HG02852 (cell line): ENCODE measurements at regions not wholly inside any gene's neighbourhood (a gene's known extent, or its start where the extent isn't known, plus 50 kb on each side); places are given as distances from the start of the nearest gene placed in this dataset.

Experiments used
- ATAC-seq: cut with Tn5 transposase; IDR thresholded peaks from one replicate; pipeline ENCODE4 v1.9.1; 2021; ENCODE audit warnings: mild to moderate bottlenecking, moderate library complexity; ENCODE audit not compliant: unreplicated experiment

DNA sequence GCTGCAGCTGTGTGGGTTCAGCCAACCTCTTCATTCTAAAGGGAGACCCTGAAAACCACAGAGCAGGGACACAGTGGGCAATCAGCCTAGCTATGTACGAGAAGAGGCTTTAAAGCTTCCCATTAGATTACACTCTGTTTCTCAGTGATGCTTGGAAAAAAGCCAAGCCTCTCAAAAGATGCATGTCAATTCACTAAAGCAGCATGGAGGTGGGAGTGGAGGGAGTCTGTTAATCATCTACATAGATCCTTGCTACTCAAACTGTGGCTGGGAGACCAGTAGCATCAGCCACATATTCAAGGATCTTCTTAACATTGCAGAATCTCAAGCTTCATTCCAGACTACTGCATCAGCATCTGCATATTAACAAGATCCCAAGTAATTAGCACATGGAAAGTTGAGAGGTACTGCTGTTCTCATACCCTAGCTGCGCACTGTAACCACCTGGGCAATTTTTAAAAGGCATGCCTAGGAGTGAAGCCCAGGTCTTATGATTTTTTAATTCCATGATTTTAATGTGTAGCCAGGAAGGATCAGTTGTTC lies 305.9 kb downstream of the PMP22 start:
- no peak for ATAC-seq

GRCh38 chr17:14953405-14953804 lies 311.7 kb downstream of the PMP22 start:
- ATAC-seq, result no peak

DNA sequence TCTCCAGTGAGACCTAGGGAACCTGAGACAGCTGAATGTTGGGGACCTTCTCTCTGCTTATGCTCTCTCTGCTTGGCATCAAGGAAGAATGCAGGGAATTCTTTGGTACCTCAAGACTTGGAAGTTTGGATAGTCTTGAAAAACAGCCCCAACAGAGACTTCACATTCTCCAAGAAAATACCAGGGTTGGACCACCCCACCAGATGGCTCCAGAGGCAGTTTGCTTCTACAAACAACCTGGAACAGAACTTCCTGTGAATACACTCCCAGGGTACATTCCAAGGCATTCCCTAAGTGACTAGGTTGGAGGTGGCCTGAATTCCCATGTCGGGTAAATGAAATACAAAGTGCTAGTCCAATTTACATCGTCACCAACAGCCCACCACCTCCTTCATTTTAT lies 314.4 kb downstream of the PMP22 start:
- no peak for ATAC-seq

DNA sequence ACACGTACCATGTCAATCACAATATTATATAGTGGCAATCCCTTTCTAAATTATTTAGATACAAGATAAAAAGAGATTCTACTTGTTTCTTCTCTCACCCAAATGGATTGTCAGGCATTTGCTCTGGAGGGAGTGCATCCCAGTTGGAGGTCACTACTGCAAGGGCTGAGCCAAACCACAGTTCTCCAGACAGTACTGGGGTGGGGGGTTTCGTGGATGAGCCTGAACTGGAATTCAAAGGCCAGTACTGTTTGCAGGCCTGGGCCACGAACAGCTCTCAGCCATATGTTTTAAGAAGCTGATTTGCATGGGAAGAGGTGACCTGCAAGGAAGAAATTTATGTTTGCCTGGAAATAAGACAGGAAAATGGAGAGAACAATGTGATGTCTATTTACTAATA lies 314.9 kb downstream of the PMP22 start:
- ATAC-seq, result no peak

- no peak for ATAC-seq
These were observed 317.5 kb downstream of the PMP22 start for GRCh38 chr17:14947671-14948070.

GRCh38 chr17:14946481-14946880 lies 318.6 kb downstream of the PMP22 start:
- ATAC-seq, result no peak

DNA sequence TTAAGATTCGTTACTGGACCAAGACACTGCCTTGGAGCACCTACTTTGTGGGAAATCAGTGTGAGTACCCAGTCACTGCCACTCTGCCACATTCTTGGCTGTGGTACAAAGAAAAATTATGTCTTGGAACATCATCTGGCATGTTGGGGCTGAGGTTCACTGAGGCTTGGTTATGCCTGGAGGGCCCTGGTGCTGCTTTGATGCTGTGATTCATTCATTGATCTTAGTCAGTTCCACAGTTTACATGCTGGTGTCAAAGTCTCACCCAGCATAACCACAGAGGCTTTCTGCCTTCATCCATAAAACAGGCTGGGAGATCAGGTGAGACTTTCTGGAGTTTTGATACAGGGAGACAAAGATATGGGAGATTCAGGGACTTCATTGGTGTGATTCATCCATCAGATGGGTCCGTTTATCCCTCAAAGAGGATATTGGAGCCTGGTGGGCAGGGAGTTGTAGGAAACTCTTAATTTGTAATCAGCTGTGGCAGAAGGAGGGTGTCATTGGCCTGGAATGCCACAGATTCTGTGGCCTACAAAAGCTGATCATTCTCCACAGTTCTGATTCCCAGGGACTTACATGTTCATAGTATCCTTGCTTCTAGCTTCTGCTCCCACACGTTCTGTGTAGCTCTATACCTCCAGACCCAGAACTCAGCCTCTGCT lies 322.5 kb downstream of the PMP22 start:
- ATAC-seq, result no peak

DNA sequence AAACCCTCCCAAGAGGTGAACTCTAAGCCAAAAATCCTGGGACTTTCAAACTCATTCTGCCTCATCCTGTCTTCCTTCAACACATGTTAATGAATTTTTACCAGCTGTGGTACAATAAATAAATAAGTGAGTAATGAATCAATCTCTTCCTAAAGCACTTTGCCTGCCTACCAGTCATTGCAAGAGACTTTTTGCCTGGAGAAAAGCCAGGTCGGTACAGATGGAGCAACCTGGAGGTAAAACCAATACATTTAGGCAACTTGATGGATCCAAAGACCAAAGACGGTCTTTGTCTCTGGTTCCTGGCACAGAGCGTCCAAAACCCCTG lies 324.2 kb downstream of the PMP22 start:
- ATAC-seq, result no peak

DNA sequence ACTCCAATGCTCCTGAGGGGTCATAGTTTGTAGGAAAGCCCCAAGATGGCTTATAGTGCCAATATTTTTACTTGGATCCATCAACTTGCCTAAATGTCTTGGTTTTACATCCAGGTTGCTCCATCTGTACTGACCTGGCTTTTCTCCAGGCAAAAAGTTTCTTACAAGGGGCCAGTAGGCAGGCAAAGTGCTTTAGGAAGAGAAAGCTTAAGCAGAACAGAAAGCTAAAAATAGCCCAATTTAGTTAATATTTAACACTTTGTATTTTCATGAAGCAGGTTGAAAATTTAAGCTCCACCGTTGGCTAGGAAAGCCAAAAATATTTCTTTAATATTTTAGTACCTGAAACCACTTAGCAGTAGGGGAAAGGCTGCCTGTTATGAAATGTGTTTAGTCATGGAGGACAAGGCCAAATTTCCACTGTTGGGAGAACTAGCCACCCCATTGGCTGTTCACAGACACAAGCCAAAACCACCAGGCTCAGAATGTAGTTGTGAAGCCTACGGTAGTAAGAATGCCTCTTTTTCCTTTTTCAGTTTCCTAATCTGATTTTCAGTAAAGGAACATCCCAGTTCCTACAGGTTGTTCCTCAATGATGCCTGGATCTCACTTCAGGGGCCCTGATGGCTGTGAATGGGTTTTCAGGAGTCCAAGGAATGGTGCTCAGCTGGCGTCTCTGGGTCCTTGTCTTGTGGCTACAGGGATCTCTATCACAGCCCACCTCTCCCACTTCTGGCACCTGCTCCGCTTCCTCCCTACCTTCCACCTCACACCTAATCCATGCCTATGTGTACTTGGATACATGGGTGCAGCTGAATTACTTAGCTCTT lies 324.8 kb downstream of the PMP22 start:
- no peak for ATAC-seq

GRCh38 chr17:14935845-14936485 lies 329.2 kb downstream of the PMP22 start:
- ATAC-seq, result no peak

- ATAC-seq, result no peak
These were observed 329.8 kb downstream of the PMP22 start for GRCh38 chr17:14935139-14935841.

- no peak for ATAC-seq
These were observed 331.4 kb downstream of the PMP22 start for GRCh38 chr17:14933676-14934075.

DNA sequence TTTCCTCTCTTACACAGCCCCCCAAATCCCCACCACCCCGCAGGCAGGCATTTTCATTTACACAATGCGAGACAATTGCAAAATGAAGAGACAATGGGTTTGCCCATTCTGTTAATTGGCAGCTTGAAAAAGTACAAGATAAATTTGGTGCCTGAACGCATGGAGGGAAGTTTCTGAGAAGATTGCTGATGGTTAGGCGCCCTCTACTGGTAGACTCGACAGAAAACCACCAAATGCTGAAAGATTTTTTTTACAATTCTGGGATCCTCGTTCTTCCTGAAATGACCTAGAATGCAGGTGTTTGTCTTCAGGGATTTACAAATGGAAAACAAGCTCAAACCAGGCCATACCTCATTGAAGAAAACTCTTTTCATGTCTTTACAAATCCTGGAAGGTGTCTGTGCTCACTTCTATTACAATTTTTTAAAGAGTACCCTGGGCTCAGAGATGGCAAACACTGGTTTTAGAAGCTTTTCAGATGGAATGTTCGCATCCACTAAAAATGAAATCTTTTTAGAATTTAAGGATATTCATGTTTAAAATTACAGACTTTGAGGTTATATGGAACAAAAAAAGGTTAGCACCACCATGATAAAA lies 338.5 kb downstream of the PMP22 start:
- no peak for ATAC-seq

DNA sequence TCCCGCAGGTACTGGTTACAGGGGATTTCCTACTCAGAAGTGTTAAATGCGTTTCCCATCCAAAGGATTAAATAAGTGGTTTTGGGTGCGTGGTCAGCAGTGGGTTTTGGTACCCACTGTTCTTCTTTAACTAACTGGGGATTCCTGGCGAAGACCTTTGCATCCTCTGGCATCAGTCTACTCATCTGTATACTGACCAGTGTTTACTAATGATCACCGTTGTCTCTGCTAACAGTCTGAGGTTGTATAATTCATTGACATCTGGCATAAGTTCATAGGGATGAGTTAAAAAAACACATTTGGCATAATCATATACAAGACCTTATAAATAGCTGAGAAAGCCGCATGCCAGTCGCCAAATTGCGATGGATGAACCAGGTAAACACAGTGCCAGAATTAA lies 339.1 kb downstream of the PMP22 start:
- no peak for ATAC-seq

GRCh38 chr17:14925498-14925897 lies 339.6 kb downstream of the PMP22 start:
- no peak for ATAC-seq

DNA sequence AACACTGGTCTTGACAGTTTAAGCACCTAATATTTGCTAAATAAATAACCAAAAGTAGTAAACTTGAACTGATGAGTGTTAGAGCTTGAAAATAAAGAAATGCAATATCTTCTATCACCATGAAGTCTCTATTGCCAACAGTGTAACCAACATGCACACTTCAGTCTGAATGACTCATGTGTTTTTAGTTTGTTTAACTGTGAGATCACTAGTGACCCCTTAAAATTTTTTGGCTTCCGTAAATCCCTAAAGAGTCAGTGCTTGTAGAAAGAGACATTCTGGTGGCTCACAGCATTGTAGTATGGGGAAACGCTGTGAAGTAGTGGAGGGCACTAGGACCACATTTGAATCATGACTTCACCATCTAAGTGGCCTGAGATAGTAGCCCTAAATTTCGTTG lies 341.1 kb downstream of the PMP22 start:
- no peak for ATAC-seq

DNA sequence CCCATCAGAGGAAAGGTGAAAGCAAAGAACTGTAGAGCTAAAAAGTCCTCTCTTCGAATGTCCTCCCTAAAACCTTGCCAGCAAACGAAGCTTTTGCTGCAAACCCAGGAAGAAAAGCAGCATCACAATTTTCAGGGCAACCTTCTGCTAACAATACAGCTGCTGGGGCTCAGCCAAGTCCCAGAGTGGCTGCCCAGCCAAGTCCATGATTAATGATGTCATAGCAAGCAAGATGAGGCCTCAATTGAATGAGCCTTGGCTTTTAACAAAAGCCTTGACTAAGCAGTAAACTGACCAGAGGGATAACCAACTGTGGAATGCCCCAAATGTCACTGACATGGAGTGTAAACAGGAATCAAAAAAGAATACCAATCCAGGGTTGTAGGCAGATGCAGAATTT lies 342.7 kb downstream of the PMP22 start:
- no peak for ATAC-seq

DNA sequence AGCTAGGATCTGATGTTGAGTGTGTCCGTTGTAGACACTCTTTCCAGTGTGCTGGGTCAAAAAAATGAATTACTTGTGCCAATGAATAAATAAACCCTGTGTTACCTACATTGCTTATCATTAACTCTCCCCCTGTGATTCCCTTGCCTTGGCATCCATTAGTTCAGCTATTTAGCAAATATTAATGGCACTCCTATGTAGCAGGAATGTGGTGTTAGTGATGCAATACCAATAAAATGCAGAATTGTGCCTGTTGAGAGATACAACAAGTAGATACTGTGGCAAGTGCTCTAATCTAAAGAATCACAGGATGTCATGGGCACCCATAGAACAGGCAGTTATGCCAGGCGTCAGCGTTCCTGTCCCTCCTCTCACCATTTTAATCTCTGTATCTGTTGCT lies 343.2 kb downstream of the PMP22 start:
- ATAC-seq, result no peak

- ATAC-seq, result no peak
These were observed 345.4 kb downstream of the PMP22 start for GRCh38 chr17:14919631-14920213.

- ATAC-seq, result no peak
These were observed 346.0 kb downstream of the PMP22 start for GRCh38 chr17:14919094-14919493.

DNA sequence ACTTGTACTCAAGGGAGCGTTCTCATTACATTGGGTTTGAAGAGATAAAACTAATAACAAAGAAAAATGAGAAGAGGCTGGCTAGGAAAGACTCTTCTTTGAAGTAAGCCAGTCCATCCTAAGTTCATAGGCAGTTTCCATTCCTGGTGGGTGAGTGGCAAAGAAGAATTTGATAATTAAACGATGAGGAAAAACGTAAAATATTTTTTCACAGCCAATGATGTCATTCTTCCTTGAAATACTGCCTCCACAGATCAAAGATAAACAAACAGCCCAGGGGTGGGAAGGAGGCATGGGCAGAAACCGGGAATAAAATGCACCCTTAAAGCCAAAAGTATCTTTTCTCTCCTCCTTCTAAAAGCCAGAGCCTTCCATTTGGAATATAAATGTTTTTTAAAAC lies 346.6 kb downstream of the PMP22 start:
- ATAC-seq, result no peak
